GM12878 (cell line): ENCODE measurements at regions not wholly inside any gene's neighbourhood (a gene's known extent, or its start where the extent isn't known, plus 50 kb on each side); places are given as distances from the start of the nearest gene placed in this dataset.
"Not testable (repeated sequence)": the region's sequence is repeated elsewhere in the genome, so short reads cannot be mapped to it uniquely, and the experiment has no call there.

Experiments
- ATAC-seq: fragments of 200-7000 bp; cut with Tn5 transposase; 3 replicates; pipeline ENCODE4 v1.9.1; 2020; ENCODE audit warnings: mild to moderate bottlenecking, moderate library complexity
- BruUV-seq: library from RNA; stranded (reverse); fragments of 400-500 nt; replicated peaks from 2 replicates; lab custom pipeline; 2021; lab: Mats Ljungman, UMichigan
- CTCF ChIA-PET: fragments of 300-600 bp; sonication (Branson Sonifier 250); formaldehyde crosslinking; extraction: SDS; loops from one replicate; lab custom pipeline; 2021; ENCODE audit warnings: inconsistent platforms; lab: Yijun Ruan, JAX
- POLR2A ChIA-PET: fragments of 350-600 bp; formaldehyde crosslinking; extraction: SDS; loops from one replicate; lab custom pipeline; 2021; ENCODE audit warnings: inconsistent platforms; lab: Charles Lee
- RAD21 ChIA-PET: fragments of 300-600 bp; sonication (Branson Sonifier 250); formaldehyde crosslinking; loops from one replicate; lab custom pipeline; 2023; ENCODE audit warnings: antibody characterized with exemption; ENCODE audit not compliant: unreplicated experiment; lab: Charles Lee
- SMC1A ChIA-PET: fragments of 300-600 bp; sonication (Branson Sonifier 250); formaldehyde crosslinking; loops from one replicate; lab custom pipeline; 2023; ENCODE audit not compliant: unreplicated experiment, uncharacterized antibody; lab: Charles Lee
- DNase-seq: peaks from one replicate; pipeline ENCODE4 v3.0.0-alpha.2; 2011; ENCODE audit warnings: low read depth, low spot score
- FAIRE-seq: peaks from 3 replicates; lab custom pipeline; 2011; peaks lifted over from hg19 to GRCh38; lab: Jason Lieb, UNC
- H2AFZ ChIP-seq: 2 replicates; pipeline ENCODE4 v1.6.0; 2011; ENCODE audit warnings: low read depth, low read length, control low read depth; ENCODE audit not compliant: control insufficient read depth
- H3K27ac ChIP-seq: 2 replicates; pipeline ENCODE4 v1.5.1; 2011; ENCODE audit warnings: control low read depth; ENCODE audit not compliant: control insufficient read depth, insufficient read depth
- H3K27me3 ChIP-seq, 2 experiments: replicated peaks in 1 of 2; 2 replicates each; pipeline versions ENCODE4 v1.6.0 to v1.6.1; 2011; ENCODE audit warnings: low read length in 1 of 2; ENCODE audit not compliant: control insufficient read depth in 2 of 2, insufficient read depth in 2 of 2
- H3K36me3 ChIP-seq, 2 experiments: 2 replicates each; pipeline ENCODE4 v1.5.1; 2011; ENCODE audit warnings: low read length in 1 of 2; ENCODE audit not compliant: control insufficient read depth in 2 of 2, insufficient read depth in 2 of 2
- H3K4me1 ChIP-seq: 2 replicates; pipeline ENCODE4 v1.6.1; 2011; ENCODE audit warnings: mild to moderate bottlenecking, low read length, moderate library complexity, mixed read lengths; ENCODE audit not compliant: control insufficient read depth, insufficient read depth
- H3K4me2 ChIP-seq: 2 replicates; pipeline ENCODE4 v1.6.0; 2011; ENCODE audit warnings: control low read depth; ENCODE audit not compliant: control insufficient read depth, insufficient read depth
- H3K4me3 ChIP-seq: fragments of 200-600 bp; sonication (generic); 2 replicates; pipeline ENCODE4 v1.5.1; 2016
- H3K79me2 ChIP-seq: 2 replicates; pipeline ENCODE4 v1.6.0; 2011; ENCODE audit warnings: low read length; ENCODE audit not compliant: control insufficient read depth, insufficient read depth
- H3K9ac ChIP-seq: 2 replicates; pipeline ENCODE4 v1.8.0; 2011; ENCODE audit warnings: low read length, control low read depth, mixed read lengths; ENCODE audit not compliant: control insufficient read depth, insufficient read depth
- H3K9me3 ChIP-seq: replicated peaks from 3 replicates; pipeline ENCODE4 v1.5.1; 2011; ENCODE audit warnings: mild to moderate bottlenecking, low read length; ENCODE audit not compliant: control insufficient read depth, insufficient read depth
- H4K20me1 ChIP-seq: 2 replicates; pipeline ENCODE4 v1.6.0; 2011; ENCODE audit not compliant: control insufficient read depth, insufficient read depth
- ASH2L ChIP-seq: fragments of 300-600, 200-600 bp; sonication (generic); IDR thresholded peaks from 2 replicates; pipeline ENCODE4 v1.6.1; 2017; ENCODE audit warnings: low read depth, mild to moderate bottlenecking, borderline replicate concordance
- CEBPB ChIP-seq, 2 experiments: fragments of 150-350 bp in 1 of 2; IDR thresholded peaks; 2 replicates each; pipeline ENCODE4 v1.6.1; 2012 to 2014; ENCODE audit warnings: low read depth in 2 of 2, low read length in 2 of 2, borderline replicate concordance in 1 of 2, inconsistent platforms in 1 of 2
- CUX1 ChIP-seq: IDR thresholded peaks from 2 replicates; pipeline ENCODE4 v1.6.1; 2012; ENCODE audit warnings: improper control_type of control experiment, low read depth, low read length; ENCODE audit not compliant: insufficient replicate concordance
- FOS ChIP-seq: IDR thresholded peaks from 3 replicates; pipeline ENCODE4 v1.6.1; 2011; ENCODE audit warnings: borderline replicate concordance; ENCODE audit not compliant: insufficient read length; ENCODE audit errors: extremely low read depth
- HCFC1 ChIP-seq: fragments of 150-350 bp; IDR thresholded peaks from 2 replicates; pipeline ENCODE4 v1.6.1; 2014; ENCODE audit warnings: low read length
- NRF1 ChIP-seq: conservative IDR thresholded peaks from 2 replicates; pipeline ENCODE4 v1.6.1; 2011; ENCODE audit warnings: mild to moderate bottlenecking, low read depth, low read length, improper control_type of control experiment
- RAD51 ChIP-seq: fragments of 450-650 bp; IDR thresholded peaks from 2 replicates; pipeline ENCODE4 v1.6.1; 2016; ENCODE audit warnings: moderate library complexity, mild to moderate bottlenecking, inconsistent platforms
- RCOR1 ChIP-seq: conservative IDR thresholded peaks from 2 replicates; pipeline ENCODE4 v1.6.1; 2012; ENCODE audit warnings: low read depth, low read length, improper control_type of control experiment
- SPI1 ChIP-seq: IDR thresholded peaks from 2 replicates; pipeline ENCODE4 v1.6.1; 2011; ENCODE audit warnings: low read depth, mild to moderate bottlenecking, low read length, moderate library complexity, borderline replicate concordance; ENCODE audit not compliant: insufficient read depth
- TCF7 ChIP-seq: IDR thresholded peaks from 2 replicates; pipeline ENCODE4 v1.6.1; 2014; ENCODE audit warnings: antibody characterized with exemption, borderline replicate concordance
- ZNF217 ChIP-seq: fragments of 450-650 bp; IDR thresholded peaks from 2 replicates; pipeline ENCODE4 v1.6.1; 2017; ENCODE audit warnings: antibody characterized with exemption, mild to moderate bottlenecking
- ZNF274 ChIP-seq: IDR thresholded peaks from one replicate; pipeline ENCODE4 v1.8.0; 2011; ENCODE audit not compliant: insufficient read length, insufficient read depth
- ZSCAN29 ChIP-seq: fragments of 450-650 bp; IDR thresholded peaks from 2 replicates; pipeline ENCODE4 v1.6.1; 2017; ENCODE audit warnings: mild to moderate bottlenecking, moderate library complexity
- WGBS: methylation state at CpG from one replicate; pipeline ENCODE4 v1.1.6; 2016; ENCODE audit warnings: low lambda C conversion rate; ENCODE audit not compliant: insufficient replicate concordance, insufficient coverage; ENCODE audit errors: missing lambda C conversion rate; 5-methylcytosine and 5-hydroxymethylcytosine counted together
- in situ Hi-C: fragments of 300-500 bp; cut with MboI; formaldehyde crosslinking; loops from 9 replicates; pipeline ENCODE4 v1.14.3; 2018; ENCODE audit warnings: mixed read lengths
- intact Hi-C: fragments of 100-400 bp; cut with micrococcal nuclease; formaldehyde crosslinking; loops from one replicate; pipeline ENCODE4 v1.14.2; 2022; ENCODE audit not compliant: unreplicated experiment
- TF ChIP-seq, protein P1 (sequence below): IDR thresholded peaks from 2 replicates; pipeline ENCODE4 v1.6.1; 2012; ENCODE audit warnings: low read depth, low read length, improper control_type of control experiment

- TF ChIP-seq ZNF274 (no peak), ZNF217 (no peak), FOS (no peak), RAD51 (no peak), HCFC1 (no peak), TCF7 (no peak), SPI1 (no peak), CUX1 (no peak), ZSCAN29 (no peak), CEBPB (IDR thresholded peaks at IDR 0.05; ENCODE audit: borderline replicate concordance in 1 of 2, low read depth in 2 of 2, low read length in 2 of 2) (no peak), ASH2L (no peak), NRF1 (no peak), RCOR1 (no peak)
- TF ChIP-seq, protein P1, sequence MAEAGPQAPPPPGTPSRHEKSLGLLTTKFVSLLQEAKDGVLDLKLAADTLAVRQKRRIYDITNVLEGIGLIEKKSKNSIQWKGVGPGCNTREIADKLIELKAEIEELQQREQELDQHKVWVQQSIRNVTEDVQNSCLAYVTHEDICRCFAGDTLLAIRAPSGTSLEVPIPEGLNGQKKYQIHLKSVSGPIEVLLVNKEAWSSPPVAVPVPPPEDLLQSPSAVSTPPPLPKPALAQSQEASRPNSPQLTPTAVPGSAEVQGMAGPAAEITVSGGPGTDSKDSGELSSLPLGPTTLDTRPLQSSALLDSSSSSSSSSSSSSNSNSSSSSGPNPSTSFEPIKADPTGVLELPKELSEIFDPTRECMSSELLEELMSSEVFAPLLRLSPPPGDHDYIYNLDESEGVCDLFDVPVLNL = no peak
- BruUV-seq = no TSS peak
- ChIA-PET POLR2A (no interaction called here), CTCF (no interaction called here), SMC1A (no interaction called here), RAD21 (no interaction called here)
- in situ Hi-C loops = no loop called here
- no peak overlapping the region for H3K9ac ChIP-seq
- H3K9me3 ChIP-seq = no peaks in the 10 kb centered on the region
- no peaks in the 10 kb centered on the region for H3K4me1 ChIP-seq
- H3K79me2 ChIP-seq = no peaks in the 10 kb centered on the region
- H3K4me3 ChIP-seq = no peak overlapping the region
- H3K36me3 ChIP-seq = no peaks in the 10 kb centered on the region
- H4K20me1 ChIP-seq = no peaks in the 10 kb centered on the region
- no peaks in the 10 kb centered on the region; a peak in 2 of 4 replicates for H3K27me3 ChIP-seq
- DNase-seq (no peak), FAIRE-seq (no peak), ATAC-seq (no peak)
- H2AFZ ChIP-seq = no peak overlapping the region
- 49% methylated on average over 17 of the region's 20 CpGs for WGBS
- intact Hi-C loops = no loop called here
- no peak overlapping the region for H3K4me2 ChIP-seq
- no peak overlapping the region for H3K27ac ChIP-seq
Observed at GRCh38 chr9:135176284-135176683, 88.8 kb downstream of the OLFM1 start.

DNA sequence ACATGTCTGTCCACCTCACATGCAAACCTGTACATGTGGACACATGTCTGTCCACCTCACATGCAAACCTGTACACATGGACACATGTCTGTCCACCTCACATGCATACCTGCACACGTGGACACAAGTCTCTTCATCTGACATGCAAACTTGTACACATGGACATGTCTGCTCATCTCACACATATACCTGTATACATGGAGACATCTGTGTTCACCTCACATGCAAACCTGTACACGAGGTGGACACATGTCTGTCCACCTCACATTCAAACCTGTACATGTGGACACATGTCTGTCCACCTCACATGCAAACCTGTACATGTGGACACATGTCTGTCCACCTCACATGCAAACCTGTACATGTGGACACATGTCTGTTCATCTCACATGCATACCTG lies 90.1 kb downstream of the OLFM1 start:
- ATAC-seq, BruUV-seq, in situ Hi-C loops, H4K20me1 ChIP-seq, H3K9me3 ChIP-seq, SMC1A ChIA-PET, POLR2A ChIA-PET, H3K4me3 ChIP-seq, H3K4me1 ChIP-seq, H3K27me3 ChIP-seq, H3K36me3 ChIP-seq, H3K27ac ChIP-seq, DNase-seq, RAD21 ChIA-PET, FAIRE-seq, CTCF ChIA-PET, H3K79me2 ChIP-seq, intact Hi-C loops, H3K4me2 ChIP-seq, H3K9ac ChIP-seq, H2AFZ ChIP-seq: not testable (repeated sequence)
- 0% methylated on average over 2 of the region's 2 CpGs for WGBS
